ENCODE measurements at regions not wholly inside any gene's neighbourhood (a gene's known extent, or its start where the extent isn't known, plus 50 kb on each side); places are given as distances from the start of the nearest gene placed in this dataset.
A peak's percentile ranks its signal among the peaks of the same experiment; 100 is the strongest.
"Not testable (repeated sequence)": the region's sequence is repeated elsewhere in the genome, so short reads cannot be mapped to it uniquely, and the experiment has no call there.

GRCh38 chr1:65590279-65590678 is 169.8 kb downstream of the LEPR start:
- no peak for DNase-seq (ENCODE audit: low read depth)

DNA sequence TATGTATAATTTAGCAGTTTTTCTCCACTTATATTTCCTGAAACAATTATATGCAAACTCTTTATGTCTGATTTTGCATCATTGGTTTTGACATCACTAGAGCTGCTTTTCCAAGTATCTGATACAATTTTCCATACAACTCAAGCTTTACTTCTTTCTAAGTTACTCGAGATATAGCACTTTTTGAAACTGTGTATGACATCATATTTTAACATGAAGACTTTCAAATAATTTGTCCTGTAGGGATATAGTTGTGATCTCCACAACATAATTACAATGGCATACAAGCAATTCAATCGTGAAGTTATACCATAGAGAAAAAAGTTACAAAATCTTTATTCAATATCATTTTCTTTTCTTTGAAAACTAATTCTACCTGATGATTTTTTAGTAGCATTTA is 173.0 kb downstream of the LEPR start:
- DNase-seq (ENCODE audit: low read depth), result no peak

DNA sequence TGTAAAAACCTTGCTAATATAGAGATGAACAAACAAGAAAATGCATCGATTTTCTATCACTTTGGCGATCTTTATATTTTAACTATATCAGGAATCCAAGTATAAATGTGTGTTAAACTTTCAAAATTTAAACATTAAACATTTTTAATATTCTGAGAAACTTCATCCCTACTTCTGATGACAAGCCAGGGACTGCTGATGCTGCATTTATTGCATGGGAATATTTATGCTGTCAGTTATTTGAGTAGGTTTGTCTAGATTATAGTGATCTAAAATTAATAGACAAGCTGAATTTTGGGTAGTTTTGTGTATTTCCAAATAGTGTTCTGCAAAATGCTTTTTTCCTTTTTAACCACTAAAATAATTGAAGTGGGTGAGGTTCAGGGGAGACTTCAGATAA is 175.3 kb downstream of the LEPR start:
- no peak for DNase-seq (ENCODE audit: low read depth)

GRCh38 chr1:65596768-65597167 is 176.3 kb downstream of the LEPR start:
- DNase-seq (ENCODE audit: low read depth), result no peak

DNA sequence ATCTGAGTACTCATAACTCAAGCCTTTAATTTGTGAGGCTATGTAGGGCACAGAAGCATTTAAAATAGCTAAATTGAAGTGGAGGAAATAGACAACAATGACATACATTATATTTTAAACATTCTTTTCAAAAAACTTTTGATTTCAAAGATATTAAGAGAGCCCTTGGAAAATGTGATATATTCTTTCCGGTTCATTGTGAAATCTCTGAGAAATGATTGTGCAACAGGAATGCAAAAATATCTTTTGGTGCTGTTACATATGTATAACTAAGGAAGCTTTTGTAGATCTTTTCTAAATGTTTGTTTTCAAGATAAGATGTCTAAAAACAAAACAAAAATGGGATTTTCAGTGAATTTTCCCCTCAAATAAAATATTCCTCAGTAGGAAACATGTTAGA is 185.2 kb downstream of the LEPR start:
- DNase-seq (ENCODE audit: low read depth), result peak; percentile 58

- no peak for DNase-seq (ENCODE audit: low read depth)
Observed at GRCh38 chr1:65606426-65606825, 186.0 kb downstream of the LEPR start.

DNA sequence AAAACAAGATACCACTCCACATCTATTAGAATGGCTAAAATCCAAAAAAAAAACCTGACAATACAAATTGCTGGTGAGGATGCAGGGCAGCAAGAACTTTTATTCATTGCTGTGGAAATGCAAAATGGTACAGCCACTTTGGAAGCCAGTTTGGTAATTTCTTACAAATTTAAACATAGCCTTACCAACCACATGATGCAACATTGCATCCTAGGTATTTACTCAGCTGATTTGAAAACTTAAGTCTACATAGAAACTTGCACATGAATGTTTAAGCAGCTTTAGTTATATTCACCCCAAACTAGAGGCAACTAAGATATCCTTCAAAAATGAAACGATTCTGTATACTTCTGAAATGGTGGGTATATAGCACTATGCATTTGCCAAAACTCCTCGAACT is 178.8 kb upstream of the PDE4B start:
- DNase-seq (ENCODE audit: low read depth), result no peak

- no peak for DNase-seq (ENCODE audit: low read depth)
Observed at GRCh38 chr1:65615859-65616258, 176.8 kb upstream of the PDE4B start.

DNA sequence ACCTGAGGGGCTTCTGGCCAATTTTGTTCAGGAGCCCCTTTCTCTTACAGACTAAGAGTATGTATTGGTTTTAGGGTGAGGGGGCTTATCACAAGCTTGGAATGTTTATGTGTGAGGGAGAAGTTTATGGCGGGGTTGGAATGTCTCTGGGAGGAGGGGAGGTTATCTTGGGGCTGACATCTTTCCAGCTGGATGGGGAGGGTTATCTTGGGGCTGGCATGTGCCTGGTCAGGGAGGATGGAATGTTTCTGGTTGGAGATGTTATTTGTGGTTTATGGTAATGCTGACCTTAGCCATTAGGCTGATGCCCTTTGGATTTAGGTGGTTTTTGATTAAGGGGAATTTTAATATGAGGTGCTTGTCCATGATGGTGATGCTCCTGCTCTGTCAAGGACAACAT is 171.0 kb upstream of the PDE4B start:
- DNase-seq (ENCODE audit: low read depth), result peak; percentile 69

- no peak for DNase-seq (ENCODE audit: low read depth)
Observed at GRCh38 chr1:65623895-65624294, 168.8 kb upstream of the PDE4B start.

- DNase-seq (ENCODE audit: low read depth), result no peak
Observed at GRCh38 chr1:65625528-65625927, 167.2 kb upstream of the PDE4B start.

GRCh38 chr1:65626003-65626402 is 166.7 kb upstream of the PDE4B start:
- DNase-seq (ENCODE audit: low read depth), result no peak

- no peak for DNase-seq (ENCODE audit: low read depth)
Observed at GRCh38 chr1:65629788-65630187, 162.9 kb upstream of the PDE4B start.

- DNase-seq (ENCODE audit: low read depth), result no peak
Observed at GRCh38 chr1:65630855-65631254, 161.8 kb upstream of the PDE4B start.

- no peak for DNase-seq (ENCODE audit: low read depth)
Observed at GRCh38 chr1:65632235-65632634, 160.5 kb upstream of the PDE4B start.

DNA sequence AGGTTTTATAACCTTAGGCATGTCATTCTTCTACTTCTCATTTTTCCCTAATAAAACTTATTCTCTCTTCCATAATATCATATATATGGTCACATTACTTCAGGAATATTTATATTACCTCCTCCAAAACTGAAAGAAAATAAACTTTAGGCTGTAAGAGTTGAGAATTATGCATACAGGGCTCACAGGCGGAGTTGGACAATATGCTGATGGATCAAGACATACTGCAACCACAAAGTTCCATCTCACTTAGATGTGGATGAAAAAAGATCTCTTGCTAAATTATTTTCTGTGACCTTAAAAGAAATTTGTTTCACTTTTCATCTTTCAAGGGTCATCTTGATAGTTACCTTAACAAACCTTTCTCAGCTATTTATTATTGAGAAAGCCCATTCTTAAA is 152.6 kb upstream of the PDE4B start:
- no peak for DNase-seq (ENCODE audit: low read depth)

DNA sequence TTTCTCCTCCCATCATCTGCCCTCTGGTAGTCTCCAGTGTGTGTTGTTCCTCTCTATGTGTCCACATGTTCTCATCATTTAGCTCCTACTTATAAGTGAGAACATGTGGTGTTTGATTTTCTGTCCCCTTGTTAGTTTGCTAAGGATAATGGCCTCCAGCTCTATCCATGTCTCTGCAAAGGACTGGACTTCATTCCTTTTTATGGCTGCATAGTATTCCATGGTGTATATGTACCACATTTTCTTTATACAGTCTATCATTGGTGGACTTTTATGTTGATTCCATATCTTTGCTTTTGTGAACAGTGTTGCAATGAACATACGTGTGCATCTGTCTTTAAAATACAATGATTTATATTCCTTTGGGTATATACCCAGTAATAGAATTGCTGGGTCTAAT is 143.5 kb upstream of the PDE4B start:
- DNase-seq (ENCODE audit: low read depth), result not testable (repeated sequence)

- no peak for DNase-seq (ENCODE audit: low read depth)
Observed at GRCh38 chr1:65650682-65651081, 142.0 kb upstream of the PDE4B start.

GRCh38 chr1:65654526-65654925 is 138.2 kb upstream of the PDE4B start:
- not testable (repeated sequence) for DNase-seq (ENCODE audit: low read depth)

DNA sequence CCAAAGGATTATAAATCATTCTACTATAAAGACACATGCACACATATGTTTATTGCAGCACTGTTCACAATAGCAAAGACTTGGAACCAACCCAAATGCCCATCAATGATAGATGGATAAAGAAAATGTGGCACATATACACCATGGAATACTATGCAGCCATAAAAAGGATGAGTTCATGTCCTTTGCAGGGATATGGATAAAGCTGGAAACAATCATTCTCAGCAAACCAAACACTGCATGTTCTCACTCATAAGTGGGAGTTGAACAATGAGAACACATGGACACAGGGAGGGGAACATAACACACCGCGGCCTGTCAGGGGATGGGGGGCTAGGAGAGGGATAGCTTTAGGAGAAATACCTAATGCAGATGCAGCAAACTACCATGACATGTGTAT is 135.1 kb upstream of the PDE4B start:
- not testable (repeated sequence) for DNase-seq (ENCODE audit: low read depth)

DNA sequence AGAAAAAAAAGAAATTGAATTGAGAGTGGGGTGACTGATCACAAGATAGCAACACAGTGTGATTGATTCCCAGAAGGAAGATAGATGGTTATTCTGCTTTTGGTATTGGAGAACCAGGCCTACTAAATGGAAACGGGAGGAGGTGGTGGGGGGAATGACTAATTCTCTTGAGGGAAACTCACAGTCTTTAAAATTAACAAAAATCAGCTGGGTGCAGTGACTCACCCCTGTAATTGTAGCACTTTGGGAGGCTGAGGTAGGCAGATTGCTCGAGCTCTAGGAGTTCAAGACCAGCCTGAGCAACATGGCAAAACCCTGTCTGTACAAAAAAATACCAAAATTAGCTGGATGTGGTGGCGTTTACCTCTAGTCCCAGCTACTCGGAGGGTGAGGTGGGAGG is 134.6 kb upstream of the PDE4B start:
- no peak for DNase-seq (ENCODE audit: low read depth)

GRCh38 chr1:65668368-65668767 is 124.3 kb upstream of the PDE4B start:
- no peak for DNase-seq (ENCODE audit: low read depth)

- no peak for DNase-seq (ENCODE audit: low read depth)
Observed at GRCh38 chr1:65670518-65670917, 122.2 kb upstream of the PDE4B start.

- no peak for DNase-seq (ENCODE audit: low read depth)
Observed at GRCh38 chr1:65674522-65674921, 118.2 kb upstream of the PDE4B start.

DNA sequence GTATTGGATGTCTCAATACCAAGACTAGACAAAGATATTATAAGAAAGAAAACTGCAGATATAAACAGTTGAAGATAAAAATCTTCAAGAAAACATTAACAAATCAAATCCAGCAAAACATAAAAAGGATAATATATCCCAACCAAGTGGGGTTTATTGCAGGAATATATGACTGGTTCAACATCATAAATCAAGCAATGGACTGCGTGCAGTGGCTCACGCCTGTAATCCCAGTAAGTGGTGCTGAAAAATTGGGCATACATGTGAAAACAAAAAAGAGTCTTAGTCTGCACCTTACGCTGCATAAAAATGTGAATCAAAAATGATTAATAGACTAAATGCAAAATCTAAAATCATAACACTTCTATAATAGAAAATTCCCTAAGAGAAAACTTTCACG is 112.9 kb upstream of the PDE4B start:
- DNase-seq (ENCODE audit: low read depth), result no peak

Measured in amniotic epithelial cell (primary cell).